DOHH2 (cell line): ENCODE measurements at regions not wholly inside any gene's neighbourhood (a gene's known extent, or its start where the extent isn't known, plus 50 kb on each side); places are given as distances from the start of the nearest gene placed in this dataset.

Source experiments
- CTCF ChIP-seq: fragments of 200-600 bp; sonication (generic); IDR thresholded peaks from one replicate; pipeline ENCODE4 v1.5.1; 2014; ENCODE audit warnings: antibody characterized with exemption, mild to moderate bottlenecking, low read depth, low read length; ENCODE audit not compliant: poor library complexity, severe bottlenecking
- EZH2phosphoT487 ChIP-seq: fragments of 200-600 bp; sonication (generic); IDR thresholded peaks from 2 replicates; pipeline ENCODE4 v1.6.1; 2017; ENCODE audit warnings: borderline replicate concordance, mild to moderate bottlenecking, antibody characterized with exemption, low read length, moderate library complexity, mixed read lengths

GRCh38 chr17:13405080-13405479, 196.6 kb downstream of the HS3ST3A1 start:
- TF ChIP-seq CTCF, result no peak
- TF ChIP-seq EZH2phosphoT487, result no peak
